Esophagus (tissue), 2 donors: ENCODE measurements at regions not wholly inside any gene's neighbourhood (a gene's known extent, or its start where the extent isn't known, plus 50 kb on each side); places are given as distances from the start of the nearest gene placed in this dataset.

Experiments
- H3K27ac ChIP-seq, 2 donors: one replicate each; pipeline ENCODE4 v1.5.1; 2013; ENCODE audit warnings: low read depth in 2 of 2, mild to moderate bottlenecking in 2 of 2, inconsistent platforms in 1 of 2, low read length in 1 of 2, moderate library complexity in 1 of 2
- H3K27me3 ChIP-seq, 2 donors: one replicate each; pipeline ENCODE4 v1.6.1; 2013; ENCODE audit warnings: low read length in 2 of 2, control low read depth in 1 of 2, mild to moderate bottlenecking in 1 of 2; ENCODE audit not compliant: insufficient read depth in 2 of 2, control insufficient read depth in 1 of 2
- H3K36me3 ChIP-seq, 2 donors: one replicate each; pipeline ENCODE4 v1.6.1; 2013; ENCODE audit warnings: low read length in 1 of 2; ENCODE audit not compliant: control insufficient read depth in 2 of 2, insufficient read depth in 2 of 2
- H3K4me1 ChIP-seq, 2 donors: one replicate each; pipeline ENCODE4 v1.6.1; 2013; ENCODE audit warnings: low read length in 1 of 2; ENCODE audit not compliant: control insufficient read depth in 2 of 2, insufficient read depth in 2 of 2
- H3K4me3 ChIP-seq, 2 donors: one replicate each; pipeline ENCODE4 v1.5.1; 2013; ENCODE audit warnings: low read length in 2 of 2, mild to moderate bottlenecking in 2 of 2, low read depth in 1 of 2, moderate library complexity in 1 of 2
- H3K9me3 ChIP-seq, 2 donors: one replicate each; pipeline ENCODE4 v1.6.1; 2013; ENCODE audit warnings: mild to moderate bottlenecking in 2 of 2, low read depth in 1 of 2, low read length in 1 of 2, moderate library complexity in 1 of 2; ENCODE audit not compliant: control insufficient read depth in 2 of 2, insufficient read depth in 1 of 2
- WGBS, 2 donors: extraction: QIAGEN DNeasy Blood & Tissue Kit; methylation state at CpG; one replicate each; pipeline ENCODE4 v1.1.7; 2013; 5-methylcytosine and 5-hydroxymethylcytosine counted together
- donor health status: healthy with polysubstance abuse.
- donor health status: Bipolar disorder and iron deficiency.

GRCh38 chr16:62700426-62701294, 664.4 kb upstream of the CDH8 start:
- 63 to 64% methylated on average over 5 of the region's 5 CpGs for WGBS, 2 donors
- no peaks in the 10 kb centered on the region for H3K4me1 ChIP-seq

DNA sequence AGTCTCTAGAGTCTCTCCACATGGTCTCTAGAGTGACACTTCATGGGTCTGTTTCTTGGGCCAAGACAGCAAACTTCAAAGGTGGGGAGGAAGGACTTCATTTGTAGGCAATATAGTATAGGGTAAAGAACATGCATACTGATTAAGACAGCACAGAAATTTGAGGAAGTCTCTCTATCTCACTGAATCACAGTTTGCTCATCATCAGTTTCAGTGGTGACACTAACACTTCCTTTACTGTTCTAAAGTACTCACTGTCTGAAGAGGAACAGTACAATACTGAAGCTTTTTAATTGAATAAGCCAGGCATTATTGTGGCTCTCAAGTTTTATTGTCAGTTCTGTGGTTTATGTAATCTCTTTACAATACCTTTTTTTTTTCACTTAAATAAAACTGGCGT, 656.4 kb upstream of the CDH8 start:
- 50 to 58% methylated on average over 1 of the region's 1 CpG for WGBS, 2 donors
- Histone ChIP-seq H3K36me3 (no peaks in the 10 kb centered on the region), H3K4me1 (no peaks in the 10 kb centered on the region), H3K27ac (no peak overlapping the region), H3K27me3 (no peaks in the 10 kb centered on the region), H3K4me3 (no peak overlapping the region), H3K9me3 (no peaks in the 10 kb centered on the region)

More at GRCh38 chr16:62700426-62701294, 664.4 kb upstream of the CDH8 start:
- H3K27me3 ChIP-seq = no peaks in the 10 kb centered on the region
- H3K4me3 ChIP-seq = no peak overlapping the region
- no peaks in the 10 kb centered on the region for H3K36me3 ChIP-seq
- H3K9me3 ChIP-seq = no peaks in the 10 kb centered on the region
- no peak overlapping the region for H3K27ac ChIP-seq

- 79 to 81% methylated on average over 1 of the region's 1 CpG for WGBS, 2 donors
- peaks cover 10 to 11% of the 10 kb centered on the region in 2 donors for H3K9me3 ChIP-seq
- no peaks in the 10 kb centered on the region for H3K27me3 ChIP-seq
- no peaks in the 10 kb centered on the region for H3K4me1 ChIP-seq
- no peak overlapping the region for H3K27ac ChIP-seq
- H3K36me3 ChIP-seq = no peaks in the 10 kb centered on the region
- H3K4me3 ChIP-seq = no peak overlapping the region
These were observed 645.6 kb upstream of the CDH8 start for GRCh38 chr16:62681819-62682218.

DNA sequence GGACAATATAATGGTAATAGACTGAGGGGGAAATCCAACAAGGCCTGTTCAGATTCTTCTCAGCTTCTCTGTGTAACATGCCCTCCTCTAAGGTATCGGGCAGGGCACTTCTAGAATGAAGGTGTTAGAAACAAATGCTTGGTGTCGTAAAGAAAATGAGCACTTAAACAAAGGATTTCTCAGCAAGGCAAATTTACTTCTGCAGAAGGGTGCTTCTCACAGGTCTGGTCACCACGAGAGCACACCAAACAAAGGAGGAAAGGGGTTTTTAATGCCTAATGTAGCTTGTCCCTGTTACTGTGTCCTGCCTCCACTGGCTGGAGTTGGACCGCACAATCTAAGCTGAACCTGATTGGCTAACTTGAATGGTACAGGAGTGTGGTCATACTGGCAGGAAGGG, 642.6 kb upstream of the CDH8 start:
- Histone ChIP-seq H3K27ac (no peak overlapping the region), H3K4me1 (no peaks in the 10 kb centered on the region), H3K36me3 (no peaks in the 10 kb centered on the region), H3K27me3 (no peaks in the 10 kb centered on the region), H3K4me3 (no peak overlapping the region), H3K9me3 (peaks cover 4 to 6% of the 10 kb centered on the region in 2 donors)
- WGBS, 2 donors = 77 to 84% methylated on average over 4 of the region's 4 CpGs

DNA sequence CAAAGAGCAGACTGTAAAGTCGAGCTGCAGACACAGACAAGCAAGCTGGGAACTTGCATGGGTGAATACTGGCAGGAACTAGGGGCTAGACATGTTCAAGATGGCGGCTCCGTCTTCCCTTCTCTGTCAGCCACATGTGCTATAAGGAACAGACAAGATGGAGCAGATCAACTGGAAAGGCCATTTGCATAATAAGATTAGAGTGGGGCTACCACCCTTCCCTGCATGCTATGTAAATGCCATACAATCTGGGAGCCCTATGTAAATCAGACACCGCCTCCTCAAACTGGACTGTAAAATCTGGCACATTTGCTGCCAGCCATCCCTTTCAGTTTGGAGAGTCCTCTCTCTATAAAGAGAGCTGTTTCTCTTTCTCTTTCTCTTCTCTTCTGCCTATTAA, 640.1 kb upstream of the CDH8 start:
- Histone ChIP-seq H3K9me3 (peaks cover 0 to 5% of the 10 kb centered on the region in 2 donors), H3K36me3 (no peaks in the 10 kb centered on the region), H3K27ac (no peak overlapping the region), H3K4me1 (no peaks in the 10 kb centered on the region), H3K4me3 (no peak overlapping the region), H3K27me3 (no peaks in the 10 kb centered on the region)
- WGBS, 2 donors = 70 to 74% methylated on average over 4 of the region's 4 CpGs

DNA sequence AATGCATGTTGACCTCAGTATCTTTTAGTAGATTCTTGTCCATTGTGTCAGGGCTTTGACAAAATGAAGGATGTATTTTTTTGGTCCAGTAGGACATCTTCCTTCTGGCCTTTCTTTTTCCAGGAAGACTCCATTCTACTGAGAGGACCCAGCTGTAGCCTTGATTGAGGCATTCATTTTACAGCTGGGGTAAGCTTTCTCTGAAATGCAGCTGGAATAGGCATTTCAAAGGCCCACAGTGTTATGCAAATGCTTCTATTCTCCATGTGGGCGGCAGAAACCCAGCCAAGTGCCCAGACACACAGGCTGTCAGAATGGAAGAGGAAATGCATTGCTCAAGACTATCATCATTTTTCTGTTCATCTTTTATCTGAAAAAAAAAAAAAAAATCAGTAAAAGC, 629.0 kb upstream of the CDH8 start:
- H3K4me3 ChIP-seq = no peak overlapping the region
- no peaks in the 10 kb centered on the region for H3K36me3 ChIP-seq
- no peak overlapping the region for H3K27ac ChIP-seq
- no peaks in the 10 kb centered on the region for H3K4me1 ChIP-seq
- H3K27me3 ChIP-seq = no peaks in the 10 kb centered on the region
- 46 to 69% methylated on average over 1 of the region's 1 CpG for WGBS, 2 donors
- H3K9me3 ChIP-seq = no peaks in the 10 kb centered on the region

DNA sequence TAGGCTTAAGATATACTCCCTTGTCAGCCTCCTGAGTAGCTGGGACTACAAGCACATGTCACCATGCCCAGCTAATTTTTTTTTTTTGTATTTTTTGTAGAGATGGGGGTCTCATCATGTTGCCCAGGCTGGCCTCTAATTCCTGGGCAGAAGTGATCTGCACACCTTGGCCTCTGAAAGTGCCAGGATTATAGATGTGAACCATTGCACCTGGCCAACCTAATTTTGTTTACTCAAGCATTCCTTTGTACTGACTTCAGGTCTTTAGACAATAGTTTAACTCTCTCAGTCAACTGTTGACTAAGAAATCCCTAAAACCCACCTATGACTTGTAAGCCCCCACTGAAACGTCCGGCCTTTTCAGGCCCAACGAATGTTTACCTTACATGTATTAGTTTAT, 628.3 kb upstream of the CDH8 start:
- Histone ChIP-seq H3K9me3 (no peaks in the 10 kb centered on the region), H3K4me1 (no peaks in the 10 kb centered on the region), H3K36me3 (no peaks in the 10 kb centered on the region), H3K4me3 (no peak overlapping the region), H3K27me3 (no peaks in the 10 kb centered on the region), H3K27ac (no peak overlapping the region)
- 35 to 36% methylated on average over 3 of the region's 3 CpGs for WGBS, 2 donors

- Histone ChIP-seq H3K27me3 (no peaks in the 10 kb centered on the region), H3K4me1 (no peaks in the 10 kb centered on the region), H3K4me3 (no peak overlapping the region), H3K36me3 (no peaks in the 10 kb centered on the region), H3K9me3 (no peaks in the 10 kb centered on the region), H3K27ac (no peak overlapping the region)
These were observed 625.2 kb upstream of the CDH8 start for GRCh38 chr16:62661435-62661834.

- Histone ChIP-seq H3K9me3 (no peaks in the 10 kb centered on the region), H3K27me3 (no peaks in the 10 kb centered on the region), H3K36me3 (no peaks in the 10 kb centered on the region), H3K4me1 (no peaks in the 10 kb centered on the region), H3K27ac (no peak overlapping the region), H3K4me3 (no peak overlapping the region)
These were observed 620.9 kb upstream of the CDH8 start for GRCh38 chr16:62657116-62657515.

DNA sequence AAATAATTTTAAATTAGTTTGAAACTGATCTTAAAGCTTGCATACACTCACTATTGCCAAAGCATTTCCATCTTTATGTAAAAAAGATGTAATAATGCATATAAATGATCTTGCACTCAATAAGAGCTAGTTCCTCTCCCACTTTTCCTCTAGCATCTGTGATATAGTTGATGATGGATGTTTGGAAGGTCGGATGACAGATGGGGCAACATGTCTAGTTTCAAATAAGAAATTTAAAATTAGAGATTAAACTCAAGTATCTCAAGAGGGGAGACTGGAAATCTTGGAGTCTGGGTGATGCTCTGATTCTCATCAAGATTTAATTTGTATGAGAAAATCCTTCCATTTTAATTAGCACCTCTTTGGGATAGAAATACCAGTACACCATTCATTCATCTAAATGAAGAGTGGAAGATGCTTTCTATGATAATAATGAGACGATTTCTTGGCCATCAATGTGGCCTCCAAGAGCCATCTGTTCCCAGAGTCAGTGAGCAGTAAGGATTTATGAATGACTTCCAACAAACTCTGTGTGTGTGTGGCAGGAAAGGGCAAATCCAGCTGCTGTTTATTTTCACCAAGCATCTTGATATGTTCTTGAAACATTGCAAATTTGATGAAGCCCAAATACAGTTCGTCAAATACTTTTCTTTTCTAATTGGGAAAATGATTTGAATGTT, 616.3 kb upstream of the CDH8 start:
- Histone ChIP-seq H3K4me3 (no peak overlapping the region), H3K4me1 (no peaks in the 10 kb centered on the region), H3K36me3 (no peaks in the 10 kb centered on the region), H3K27ac (no peak overlapping the region), H3K27me3 (no peaks in the 10 kb centered on the region), H3K9me3 (no peaks in the 10 kb centered on the region)
- 59 to 61% methylated on average over 3 of the region's 3 CpGs for WGBS, 2 donors
